ENCODE measurements at regions not wholly inside any gene's neighbourhood (a gene's known extent, or its start where the extent isn't known, plus 50 kb on each side); places are given as distances from the start of the nearest gene placed in this dataset.

DNA sequence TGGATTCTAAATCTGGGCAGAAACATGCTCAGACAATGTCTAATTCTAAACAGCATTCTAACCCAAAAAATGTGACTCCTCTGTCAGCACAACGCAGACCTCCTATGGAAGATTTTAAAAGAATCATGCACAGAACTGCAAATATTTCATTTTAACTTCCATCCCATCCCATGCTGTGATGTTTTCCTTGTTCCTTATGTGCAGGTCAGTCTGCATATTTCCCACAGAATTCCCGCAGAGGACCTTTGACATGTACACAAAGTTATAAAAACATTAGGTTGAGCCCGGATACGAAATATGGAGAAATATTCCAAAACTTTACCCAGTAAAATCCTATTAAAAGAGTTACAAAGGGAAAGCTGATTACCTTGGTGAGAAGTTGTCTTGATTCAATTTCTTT is 467.1 kb upstream of the EPHA7 start:
- TF ChIP-seq, protein P1, sequence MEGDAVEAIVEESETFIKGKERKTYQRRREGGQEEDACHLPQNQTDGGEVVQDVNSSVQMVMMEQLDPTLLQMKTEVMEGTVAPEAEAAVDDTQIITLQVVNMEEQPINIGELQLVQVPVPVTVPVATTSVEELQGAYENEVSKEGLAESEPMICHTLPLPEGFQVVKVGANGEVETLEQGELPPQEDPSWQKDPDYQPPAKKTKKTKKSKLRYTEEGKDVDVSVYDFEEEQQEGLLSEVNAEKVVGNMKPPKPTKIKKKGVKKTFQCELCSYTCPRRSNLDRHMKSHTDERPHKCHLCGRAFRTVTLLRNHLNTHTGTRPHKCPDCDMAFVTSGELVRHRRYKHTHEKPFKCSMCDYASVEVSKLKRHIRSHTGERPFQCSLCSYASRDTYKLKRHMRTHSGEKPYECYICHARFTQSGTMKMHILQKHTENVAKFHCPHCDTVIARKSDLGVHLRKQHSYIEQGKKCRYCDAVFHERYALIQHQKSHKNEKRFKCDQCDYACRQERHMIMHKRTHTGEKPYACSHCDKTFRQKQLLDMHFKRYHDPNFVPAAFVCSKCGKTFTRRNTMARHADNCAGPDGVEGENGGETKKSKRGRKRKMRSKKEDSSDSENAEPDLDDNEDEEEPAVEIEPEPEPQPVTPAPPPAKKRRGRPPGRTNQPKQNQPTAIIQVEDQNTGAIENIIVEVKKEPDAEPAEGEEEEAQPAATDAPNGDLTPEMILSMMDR (IDR thresholded peaks at IDR 0.05) = no peak
- no peak for TF ChIP-seq EP300 (IDR thresholded peaks at IDR 0.05)

Data from tibial nerve (tissue), 4 donors.